ENCODE measurements at regions not wholly inside any gene's neighbourhood (a gene's known extent, or its start where the extent isn't known, plus 50 kb on each side); places are given as distances from the start of the nearest gene placed in this dataset.
"Not testable (repeated sequence)": the region's sequence is repeated elsewhere in the genome, so short reads cannot be mapped to it uniquely, and the experiment has no call there.

GRCh38 chr7:55261386-55261770 is 103.8 kb upstream of the LANCL2 start:
- Histone ChIP-seq H3K4me3 (ENCODE audit: low read depth in 1 of 2, low read length in 1 of 2) (no peak overlapping the region), H3K27ac (no peak overlapping the region), H3K27me3 (peaks cover 35% of the 10 kb centered on the region), H3K36me3 (no peaks in the 10 kb centered on the region), H3K4me1 (ENCODE audit: control insufficient read depth in 1 of 2, insufficient read depth in 1 of 2, low read depth in 1 of 2, low read length in 1 of 2) (no peaks in the 10 kb centered on the region), H3K9me3 (no peaks in the 10 kb centered on the region)
- TF ChIP-seq, protein P1, sequence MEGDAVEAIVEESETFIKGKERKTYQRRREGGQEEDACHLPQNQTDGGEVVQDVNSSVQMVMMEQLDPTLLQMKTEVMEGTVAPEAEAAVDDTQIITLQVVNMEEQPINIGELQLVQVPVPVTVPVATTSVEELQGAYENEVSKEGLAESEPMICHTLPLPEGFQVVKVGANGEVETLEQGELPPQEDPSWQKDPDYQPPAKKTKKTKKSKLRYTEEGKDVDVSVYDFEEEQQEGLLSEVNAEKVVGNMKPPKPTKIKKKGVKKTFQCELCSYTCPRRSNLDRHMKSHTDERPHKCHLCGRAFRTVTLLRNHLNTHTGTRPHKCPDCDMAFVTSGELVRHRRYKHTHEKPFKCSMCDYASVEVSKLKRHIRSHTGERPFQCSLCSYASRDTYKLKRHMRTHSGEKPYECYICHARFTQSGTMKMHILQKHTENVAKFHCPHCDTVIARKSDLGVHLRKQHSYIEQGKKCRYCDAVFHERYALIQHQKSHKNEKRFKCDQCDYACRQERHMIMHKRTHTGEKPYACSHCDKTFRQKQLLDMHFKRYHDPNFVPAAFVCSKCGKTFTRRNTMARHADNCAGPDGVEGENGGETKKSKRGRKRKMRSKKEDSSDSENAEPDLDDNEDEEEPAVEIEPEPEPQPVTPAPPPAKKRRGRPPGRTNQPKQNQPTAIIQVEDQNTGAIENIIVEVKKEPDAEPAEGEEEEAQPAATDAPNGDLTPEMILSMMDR (IDR thresholded peaks at IDR 0.05): no peak

DNA sequence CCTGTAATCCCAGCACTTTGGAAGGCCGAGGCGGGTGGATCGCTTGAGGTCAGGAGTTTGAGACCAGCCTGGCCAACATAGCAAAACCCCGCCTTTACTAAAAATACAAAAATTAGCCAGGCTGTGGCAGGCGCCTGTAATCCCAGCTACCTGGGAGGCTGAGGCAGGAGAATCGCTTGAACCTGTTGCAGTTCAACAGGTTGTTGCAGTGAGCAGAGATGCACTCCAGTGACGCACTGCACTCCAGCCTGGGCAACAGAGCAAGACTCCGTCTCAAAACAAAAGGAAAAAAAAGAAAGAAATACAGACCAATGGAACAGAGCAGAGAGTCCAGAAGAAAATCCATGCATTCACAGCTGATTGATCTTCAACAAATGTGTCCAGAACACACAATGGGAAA is 99.8 kb upstream of the LANCL2 start:
- H3K4me3 ChIP-seq (ENCODE audit: low read depth in 1 of 2, low read length in 1 of 2); H3K9me3 ChIP-seq; H3K27me3 ChIP-seq; H3K4me1 ChIP-seq (ENCODE audit: control insufficient read depth in 1 of 2, insufficient read depth in 1 of 2, low read depth in 1 of 2, low read length in 1 of 2); H3K27ac ChIP-seq; H3K36me3 ChIP-seq: not testable (repeated sequence)

GRCh38 chr7:55265836-55266642 is 99.1 kb upstream of the LANCL2 start:
- no peak overlapping the region for H3K27ac ChIP-seq

DNA sequence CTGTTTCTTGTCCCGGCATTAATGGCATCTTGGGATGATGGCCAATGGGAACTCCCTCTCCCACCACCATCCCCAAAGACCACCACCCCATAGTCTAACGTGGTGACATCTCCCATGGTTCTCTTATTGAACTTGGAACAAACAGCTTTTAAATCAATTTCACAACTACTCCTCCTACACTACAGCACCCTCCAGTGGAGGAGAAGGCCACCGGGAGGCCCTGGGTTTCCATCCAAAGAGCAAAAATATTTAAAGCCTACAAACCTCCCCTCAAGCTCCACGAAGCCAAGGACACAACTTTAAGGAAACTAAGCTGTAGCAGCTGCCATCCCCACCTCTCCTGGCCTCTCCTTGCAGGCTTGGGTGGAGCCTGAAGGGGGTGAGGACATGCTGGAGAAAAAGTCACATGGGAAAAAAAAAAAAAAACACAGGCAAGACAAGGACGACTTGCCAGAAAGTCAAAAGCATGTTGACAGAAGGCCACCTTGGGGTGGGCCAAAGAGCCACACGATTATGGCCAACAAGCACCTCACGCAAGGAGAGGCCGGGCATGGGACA is 94.0 kb upstream of the LANCL2 start:
- Histone ChIP-seq H3K4me1 (ENCODE audit: control insufficient read depth in 1 of 2, insufficient read depth in 1 of 2, low read depth in 1 of 2, low read length in 1 of 2) (no peaks in the 10 kb centered on the region), H3K27ac (no peak overlapping the region)
- TF ChIP-seq, protein P1 (IDR thresholded peaks at IDR 0.05): no peak

More at GRCh38 chr7:55265836-55266642, 99.1 kb upstream of the LANCL2 start:
- TF ChIP-seq, protein P1 (IDR thresholded peaks at IDR 0.05): no peak
- Histone ChIP-seq H3K4me1 (ENCODE audit: control insufficient read depth in 1 of 2, insufficient read depth in 1 of 2, low read depth in 1 of 2, low read length in 1 of 2) (no peaks in the 10 kb centered on the region), H3K9me3 (no peaks in the 10 kb centered on the region), H3K27me3 (peaks cover 2% of the 10 kb centered on the region), H3K36me3 (no peaks in the 10 kb centered on the region), H3K4me3 (ENCODE audit: low read depth in 1 of 2, low read length in 1 of 2) (no peak overlapping the region)

GRCh38 chr7:55271661-55272060 is 93.5 kb upstream of the LANCL2 start:
- Histone ChIP-seq H3K27me3 (no peaks in the 10 kb centered on the region), H3K4me3 (ENCODE audit: low read depth in 1 of 2, low read length in 1 of 2) (no peak overlapping the region), H3K4me1 (ENCODE audit: control insufficient read depth in 1 of 2, insufficient read depth in 1 of 2, low read depth in 1 of 2, low read length in 1 of 2) (no peaks in the 10 kb centered on the region), H3K27ac (no peak overlapping the region), H3K36me3 (no peaks in the 10 kb centered on the region), H3K9me3 (no peaks in the 10 kb centered on the region)
- TF ChIP-seq, protein P1 (IDR thresholded peaks at IDR 0.05): no peak

More for the DNA sequence above, 94.0 kb upstream of the LANCL2 start:
- H3K27me3 ChIP-seq: no peaks in the 10 kb centered on the region
- H3K9me3 ChIP-seq: no peaks in the 10 kb centered on the region
- no peaks in the 10 kb centered on the region for H3K36me3 ChIP-seq
- H3K4me3 ChIP-seq (ENCODE audit: low read depth in 1 of 2, low read length in 1 of 2): no peak overlapping the region

GRCh38 chr7:55272328-55272727 is 92.8 kb upstream of the LANCL2 start:
- no peaks in the 10 kb centered on the region for H3K36me3 ChIP-seq
- H3K27ac ChIP-seq: no peak overlapping the region
- no peak overlapping the region for H3K4me3 ChIP-seq (ENCODE audit: low read depth in 1 of 2, low read length in 1 of 2)
- TF ChIP-seq, protein P1 (IDR thresholded peaks at IDR 0.05): no peak
- no peaks in the 10 kb centered on the region for H3K27me3 ChIP-seq
- H3K4me1 ChIP-seq (ENCODE audit: control insufficient read depth in 1 of 2, insufficient read depth in 1 of 2, low read depth in 1 of 2, low read length in 1 of 2): no peaks in the 10 kb centered on the region
- no peaks in the 10 kb centered on the region for H3K9me3 ChIP-seq

Data from neutrophil (primary cell).